Omental fat pad (tissue), 3 donors: ENCODE measurements at regions not wholly inside any gene's neighbourhood (a gene's known extent, or its start where the extent isn't known, plus 50 kb on each side); places are given as distances from the start of the nearest gene placed in this dataset.

ENCODE experiments used
- ATAC-seq: fragments of 150-250 bp; one replicate; pipeline ENCODE4 v1.9.1; 2016; ENCODE audit warnings: mild to moderate bottlenecking, moderate library complexity; ENCODE audit not compliant: low FRiP score
- DNase-seq: peaks from one replicate; pipeline ENCODE4 v3.0.0-alpha.2; 2019; ENCODE audit warnings: low spot score
- CTCF ChIP-seq, 3 donors: fragments of 450-650 bp; IDR thresholded peaks; one replicate each; pipeline ENCODE4 v1.5.1; 2016 to 2017; ENCODE audit warnings: antibody characterized with exemption in 3 of 3, mild to moderate bottlenecking in 3 of 3, moderate library complexity in 2 of 3

GRCh38 chr2:228878138-228878537 lies 392.9 kb downstream of the PID1 start:
- no peak for DNase-seq
- ATAC-seq, result no peak
- no peak for TF ChIP-seq CTCF (IDR thresholded peaks at IDR 0.05)

DNA sequence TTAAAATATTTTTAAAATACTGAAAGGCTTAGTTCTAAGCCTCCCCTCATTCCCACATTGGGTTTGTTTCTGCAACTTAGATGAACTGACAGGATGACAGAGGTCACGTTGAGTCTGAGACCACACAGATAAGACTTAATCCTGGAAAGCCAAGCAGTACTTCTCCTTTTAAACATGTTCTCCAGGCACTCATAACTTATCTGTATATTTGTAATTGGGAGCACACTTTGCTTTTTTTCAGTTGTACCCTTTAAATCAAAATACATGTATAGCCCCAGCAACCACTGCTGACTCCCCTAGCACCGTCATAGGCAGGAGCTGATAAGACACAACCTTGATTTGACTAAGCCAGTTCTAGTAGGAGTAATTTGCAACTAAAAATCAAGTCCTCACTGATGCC lies 394.8 kb downstream of the PID1 start:
- ATAC-seq (no peak), DNase-seq (no peak)
- TF ChIP-seq CTCF (IDR thresholded peaks at IDR 0.05), result no peak

DNA sequence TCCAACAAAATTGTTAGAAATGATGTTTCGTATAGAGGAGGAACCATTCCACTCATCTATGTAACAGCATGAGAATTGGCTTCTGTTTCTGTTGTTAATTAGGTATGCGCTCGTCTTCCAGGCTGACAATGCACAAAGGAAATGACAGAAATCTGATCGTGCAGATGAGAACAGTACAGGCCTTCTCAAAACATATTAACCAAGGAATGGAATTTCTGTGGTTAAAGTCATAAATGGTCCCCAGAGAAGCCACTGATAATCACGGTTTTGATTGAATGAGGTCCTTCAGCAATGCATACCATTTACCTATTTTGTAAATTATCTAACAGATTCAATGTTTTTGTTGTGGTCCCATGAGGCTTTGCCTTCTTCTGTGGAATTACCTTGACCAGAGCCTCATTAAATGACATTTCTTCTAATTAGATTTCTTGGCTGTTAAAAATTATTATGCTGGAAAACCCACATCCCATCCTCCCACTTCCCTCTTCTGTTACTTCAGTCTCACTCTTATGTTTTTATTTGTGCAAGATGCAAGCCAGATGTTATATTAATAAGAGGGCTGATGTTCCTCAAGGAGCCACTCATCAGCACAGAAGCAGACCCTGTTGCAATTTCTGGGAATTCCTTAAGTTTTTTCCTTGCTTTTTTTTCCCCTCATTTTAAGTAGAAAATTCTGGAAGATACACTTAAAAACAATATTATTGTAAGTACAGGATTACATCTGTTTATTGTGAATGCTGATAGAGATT lies 395.8 kb downstream of the PID1 start:
- no peak for DNase-seq
- no peak for TF ChIP-seq CTCF (IDR thresholded peaks at IDR 0.05)
- ATAC-seq, result no peak

- TF ChIP-seq CTCF (IDR thresholded peaks at IDR 0.05), result no peak
- ATAC-seq, result no peak
- no peak for DNase-seq
These were observed 400.1 kb downstream of the PID1 start for GRCh38 chr2:228871012-228871411.

GRCh38 chr2:228869636-228870264 lies 401.3 kb downstream of the PID1 start:
- TF ChIP-seq CTCF (IDR thresholded peaks at IDR 0.05), result no peak
- ATAC-seq (no peak), DNase-seq (no peak)

DNA sequence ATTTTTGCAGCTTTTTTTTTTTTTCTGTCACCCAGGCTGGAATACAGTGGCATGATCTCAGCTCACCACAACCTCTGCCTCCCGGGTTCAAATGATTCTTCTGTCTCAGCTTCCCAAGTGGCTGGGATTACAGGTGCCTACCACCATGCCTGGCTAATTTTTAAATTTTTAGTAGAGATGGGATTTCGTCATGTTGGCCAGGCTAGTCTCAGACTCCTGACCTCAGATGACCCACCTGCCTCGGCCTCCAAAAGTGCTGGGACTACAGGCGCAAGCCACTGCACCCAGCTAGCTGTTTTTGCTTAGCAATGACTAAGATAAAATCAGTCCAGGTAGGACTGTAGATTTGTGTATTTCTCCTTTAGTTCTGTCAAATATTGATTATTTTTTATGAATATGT lies 403.7 kb downstream of the PID1 start:
- DNase-seq (no peak), ATAC-seq (no peak)
- no peak for TF ChIP-seq CTCF (IDR thresholded peaks at IDR 0.05)

DNA sequence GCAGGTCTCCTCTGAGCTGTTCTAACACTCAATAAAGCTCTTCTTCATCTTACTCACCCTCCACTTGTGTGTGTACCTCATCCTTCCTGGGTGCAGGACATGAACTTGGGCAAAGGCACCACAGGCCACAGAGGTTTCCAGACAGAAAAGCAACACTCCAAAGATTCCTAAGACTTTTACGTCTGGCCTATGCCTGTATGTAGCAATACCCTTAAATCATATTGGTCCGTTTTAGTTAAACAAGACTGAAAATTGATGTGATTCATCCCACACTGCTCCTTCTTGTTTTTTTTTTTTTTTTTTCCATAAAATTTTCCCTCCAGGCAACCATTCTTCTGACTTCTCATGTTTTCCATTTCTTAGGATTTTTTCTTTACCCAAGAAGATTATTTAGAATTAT lies 404.3 kb downstream of the PID1 start:
- no peak for TF ChIP-seq CTCF (IDR thresholded peaks at IDR 0.05)
- no peak for DNase-seq
- no peak for ATAC-seq
